GM23338 (cell line): ENCODE measurements at regions not wholly inside any gene's neighbourhood (a gene's known extent, or its start where the extent isn't known, plus 50 kb on each side); places are given as distances from the start of the nearest gene placed in this dataset.

Experiments used
- CTCF ChIP-seq, 2 experiments: fragments of 200-600 bp in 1 of 2; sonication (generic) in 1 of 2; conservative IDR thresholded peaks; 2 replicates each; pipeline versions ENCODE4 v1.5.1 to v1.6.1; 2016 to 2017; ENCODE audit warnings: antibody characterized with exemption in 2 of 2, low read depth in 2 of 2, mild to moderate bottlenecking in 2 of 2, moderate library complexity in 1 of 2
- EZH2 ChIP-seq: fragments of 200-600 bp; sonication (generic); IDR thresholded peaks from one replicate; pipeline ENCODE4 v1.8.0; 2017; ENCODE audit warnings: antibody characterized with exemption, mild to moderate bottlenecking, low read depth; ENCODE audit not compliant: unreplicated experiment
- TF ChIP-seq, protein P1 (sequence below): IDR thresholded peaks from one replicate; pipeline ENCODE4 v1.6.1; 2018; ENCODE audit warnings: antibody characterized with exemption; ENCODE audit not compliant: unreplicated experiment

GRCh38 chr5:39629946-39630345 is 205.2 kb upstream of the DAB2 start:
- TF ChIP-seq, protein P1, sequence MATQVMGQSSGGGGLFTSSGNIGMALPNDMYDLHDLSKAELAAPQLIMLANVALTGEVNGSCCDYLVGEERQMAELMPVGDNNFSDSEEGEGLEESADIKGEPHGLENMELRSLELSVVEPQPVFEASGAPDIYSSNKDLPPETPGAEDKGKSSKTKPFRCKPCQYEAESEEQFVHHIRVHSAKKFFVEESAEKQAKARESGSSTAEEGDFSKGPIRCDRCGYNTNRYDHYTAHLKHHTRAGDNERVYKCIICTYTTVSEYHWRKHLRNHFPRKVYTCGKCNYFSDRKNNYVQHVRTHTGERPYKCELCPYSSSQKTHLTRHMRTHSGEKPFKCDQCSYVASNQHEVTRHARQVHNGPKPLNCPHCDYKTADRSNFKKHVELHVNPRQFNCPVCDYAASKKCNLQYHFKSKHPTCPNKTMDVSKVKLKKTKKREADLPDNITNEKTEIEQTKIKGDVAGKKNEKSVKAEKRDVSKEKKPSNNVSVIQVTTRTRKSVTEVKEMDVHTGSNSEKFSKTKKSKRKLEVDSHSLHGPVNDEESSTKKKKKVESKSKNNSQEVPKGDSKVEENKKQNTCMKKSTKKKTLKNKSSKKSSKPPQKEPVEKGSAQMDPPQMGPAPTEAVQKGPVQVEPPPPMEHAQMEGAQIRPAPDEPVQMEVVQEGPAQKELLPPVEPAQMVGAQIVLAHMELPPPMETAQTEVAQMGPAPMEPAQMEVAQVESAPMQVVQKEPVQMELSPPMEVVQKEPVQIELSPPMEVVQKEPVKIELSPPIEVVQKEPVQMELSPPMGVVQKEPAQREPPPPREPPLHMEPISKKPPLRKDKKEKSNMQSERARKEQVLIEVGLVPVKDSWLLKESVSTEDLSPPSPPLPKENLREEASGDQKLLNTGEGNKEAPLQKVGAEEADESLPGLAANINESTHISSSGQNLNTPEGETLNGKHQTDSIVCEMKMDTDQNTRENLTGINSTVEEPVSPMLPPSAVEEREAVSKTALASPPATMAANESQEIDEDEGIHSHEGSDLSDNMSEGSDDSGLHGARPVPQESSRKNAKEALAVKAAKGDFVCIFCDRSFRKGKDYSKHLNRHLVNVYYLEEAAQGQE = no peak
- TF ChIP-seq CTCF (conservative IDR thresholded peaks at IDR 0.05; ENCODE audit: low read depth in 2 of 2) (no peak), EZH2 (no peak)
